Naive thymus-derived CD8-positive, alpha-beta T cell (primary cell): ENCODE measurements at regions not wholly inside any gene's neighbourhood (a gene's known extent, or its start where the extent isn't known, plus 50 kb on each side); places are given as distances from the start of the nearest gene placed in this dataset.
A peak's percentile ranks its signal among the peaks of the same experiment; 100 is the strongest.

ENCODE experiments used
- ATAC-seq, 2 donors: fragments of 150-1000 bp; cut with Tn5 transposase in 1 of 2; sonication (Bioruptor Pico), chemical (Tn5 transposase) in 1 of 2; 1 replicate in 1 of 2; 2 replicates in 1 of 2; pipeline ENCODE4 v1.10.0; 2021; ENCODE audit warnings: mild to moderate bottlenecking in 2 of 2, moderate library complexity in 2 of 2
- POLR2A ChIA-PET: fragments of 350-600 bp; sonication (Branson Sonifier 250); formaldehyde crosslinking; loops from one replicate; lab custom pipeline; 2021; ENCODE audit warnings: antibody characterized with exemption; lab: Charles Lee
- DNase-seq, 10 donors: peaks; one replicate each; pipeline versions ENCODE4 v3.0.0 to v3.0.0-alpha.2; 2020 to 2022
- H3K27ac Mint-ChIP-seq, 10 donors: one replicate each; pipeline ENCODE4 v1.8.0; 2020 to 2022; ENCODE audit warnings: mild to moderate bottlenecking in 10 of 10, mixed read lengths in 10 of 10, moderate library complexity in 4 of 10, inconsistent platforms in 1 of 10
- H3K27me3 Mint-ChIP-seq, 5 donors: one replicate each; pipeline ENCODE4 v1.8.0; 2021 to 2022; ENCODE audit warnings: mixed read lengths in 5 of 5
- H3K36me3 Mint-ChIP-seq, 3 donors: one replicate each; pipeline ENCODE4 v1.8.0; 2020 to 2022; ENCODE audit warnings: mixed read lengths in 3 of 3, mild to moderate bottlenecking in 2 of 3, inconsistent platforms in 1 of 3
- H3K4me1 Mint-ChIP-seq, 4 donors: one replicate each; pipeline ENCODE4 v1.8.0; 2021 to 2022; ENCODE audit warnings: mixed read lengths in 4 of 4
- H3K4me3 Mint-ChIP-seq, 10 donors: one replicate each; pipeline ENCODE4 v1.8.0; 2020 to 2022; ENCODE audit warnings: mild to moderate bottlenecking in 10 of 10, mixed read lengths in 10 of 10, moderate library complexity in 6 of 10, inconsistent platforms in 1 of 10
- H3K9me3 Mint-ChIP-seq, 9 donors: one replicate each; pipeline ENCODE4 v1.8.0; 2020 to 2022; ENCODE audit warnings: mixed read lengths in 9 of 9, mild to moderate bottlenecking in 3 of 9, inconsistent platforms in 1 of 9, moderate library complexity in 1 of 9

DNA sequence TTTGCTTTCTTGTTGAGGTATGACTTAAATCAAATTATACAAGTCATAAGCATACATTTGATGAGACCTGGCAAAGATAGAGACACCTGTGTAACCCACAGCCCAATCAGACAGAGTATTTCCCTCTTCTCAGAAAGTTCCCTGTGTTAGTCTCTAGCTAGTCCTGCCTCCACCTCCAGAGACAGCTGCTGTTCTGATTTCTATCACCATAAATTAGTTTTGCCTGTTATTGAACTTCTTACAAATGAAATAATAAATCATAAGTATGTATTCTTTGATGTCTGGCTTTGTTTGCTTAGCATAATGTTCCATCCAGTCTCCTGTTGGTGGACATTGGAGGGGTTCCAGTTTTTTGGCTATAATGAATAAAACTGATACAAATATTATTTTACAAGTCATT is 194.5 kb downstream of the ICE1 start:
- Mint-ChIP-seq H3K27ac (peak overlapping the region in 1 of 10 donors; percentile 19), H3K4me3 (no peak overlapping the region), H3K4me1 (no peaks in the 10 kb centered on the region), H3K27me3 (peaks cover 3 to 22% (median 10%) of the 10 kb centered on the region in 5 donors), H3K36me3 (no peaks in the 10 kb centered on the region), H3K9me3 (peaks cover 0 to 10% (median 3%) of the 10 kb centered on the region in 9 donors)
- POLR2A ChIA-PET = no interaction called here
- DNase-seq (no peak), ATAC-seq (no peak)

DNA sequence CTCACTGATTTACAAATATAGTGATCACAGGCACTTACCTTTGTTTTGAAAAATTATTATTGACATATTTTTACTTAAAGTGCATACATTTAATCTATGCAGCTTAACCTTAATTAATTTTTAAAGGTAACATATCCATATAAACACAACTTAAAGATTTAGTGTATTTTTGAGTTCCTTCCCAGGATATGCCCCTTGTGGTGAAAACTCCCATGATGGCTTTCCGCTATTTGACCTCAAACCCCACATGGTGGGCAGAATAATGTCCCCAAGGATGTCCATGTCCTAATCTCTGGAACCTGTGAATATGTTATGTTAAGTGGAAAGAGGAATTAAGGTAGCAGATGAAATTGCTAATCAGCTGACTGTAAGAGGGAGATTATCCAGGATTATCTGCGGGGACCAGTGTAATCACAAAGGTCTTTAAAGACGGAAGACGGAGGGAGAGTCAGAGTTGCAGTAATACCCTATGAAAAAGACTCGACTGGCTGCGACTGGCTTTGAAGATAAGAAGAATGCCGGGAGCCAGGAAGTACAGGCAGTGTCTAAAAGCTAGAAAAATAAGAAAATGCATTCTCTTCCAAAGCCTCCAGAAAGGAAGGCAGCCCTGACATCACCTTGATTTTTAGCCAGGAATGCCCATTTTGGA is 193.9 kb downstream of the ICE1 start:
- no peak overlapping the region for H3K27ac Mint-ChIP-seq
- H3K36me3 Mint-ChIP-seq = no peaks in the 10 kb centered on the region
- H3K4me3 Mint-ChIP-seq = no peak overlapping the region
- ATAC-seq (no peak), DNase-seq (no peak)
- POLR2A ChIA-PET = no interaction called here
- H3K27me3 Mint-ChIP-seq = peaks cover 2 to 22% (median 10%) of the 10 kb centered on the region in 5 donors
- H3K4me1 Mint-ChIP-seq = peaks cover 0 to 2% (median 0%) of the 10 kb centered on the region in 4 donors
- peaks cover 0 to 4% (median 1%) of the 10 kb centered on the region in 9 donors for H3K9me3 Mint-ChIP-seq

DNA sequence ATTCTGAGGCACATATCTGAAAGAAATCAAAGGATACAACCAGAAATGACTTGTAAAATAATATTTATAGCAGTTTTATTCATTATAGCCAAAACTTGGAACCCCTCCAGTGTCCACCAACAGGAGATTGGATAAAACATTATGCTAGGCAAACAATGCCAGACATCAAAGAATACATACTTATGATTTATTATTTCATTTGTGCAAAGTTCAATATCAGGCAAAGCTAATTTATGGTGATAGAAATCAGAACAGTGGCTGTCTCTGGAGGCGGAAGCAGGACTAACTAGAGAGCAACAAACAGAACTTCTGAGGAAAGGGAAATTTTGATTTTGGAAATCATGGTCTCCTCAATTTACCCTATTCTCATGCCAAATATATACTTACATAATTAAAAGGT is 193.1 kb downstream of the ICE1 start:
- H3K36me3 Mint-ChIP-seq = no peaks in the 10 kb centered on the region
- POLR2A ChIA-PET = no interaction called here
- ATAC-seq (no peak), DNase-seq (no peak)
- H3K27ac Mint-ChIP-seq = no peak overlapping the region
- H3K4me1 Mint-ChIP-seq = peaks cover 0 to 2% (median 0%) of the 10 kb centered on the region in 4 donors
- H3K27me3 Mint-ChIP-seq = peaks cover 2 to 22% (median 10%) of the 10 kb centered on the region in 5 donors
- H3K4me3 Mint-ChIP-seq = no peak overlapping the region
- peaks cover 0 to 2% (median 0%) of the 10 kb centered on the region in 9 donors for H3K9me3 Mint-ChIP-seq

DNA sequence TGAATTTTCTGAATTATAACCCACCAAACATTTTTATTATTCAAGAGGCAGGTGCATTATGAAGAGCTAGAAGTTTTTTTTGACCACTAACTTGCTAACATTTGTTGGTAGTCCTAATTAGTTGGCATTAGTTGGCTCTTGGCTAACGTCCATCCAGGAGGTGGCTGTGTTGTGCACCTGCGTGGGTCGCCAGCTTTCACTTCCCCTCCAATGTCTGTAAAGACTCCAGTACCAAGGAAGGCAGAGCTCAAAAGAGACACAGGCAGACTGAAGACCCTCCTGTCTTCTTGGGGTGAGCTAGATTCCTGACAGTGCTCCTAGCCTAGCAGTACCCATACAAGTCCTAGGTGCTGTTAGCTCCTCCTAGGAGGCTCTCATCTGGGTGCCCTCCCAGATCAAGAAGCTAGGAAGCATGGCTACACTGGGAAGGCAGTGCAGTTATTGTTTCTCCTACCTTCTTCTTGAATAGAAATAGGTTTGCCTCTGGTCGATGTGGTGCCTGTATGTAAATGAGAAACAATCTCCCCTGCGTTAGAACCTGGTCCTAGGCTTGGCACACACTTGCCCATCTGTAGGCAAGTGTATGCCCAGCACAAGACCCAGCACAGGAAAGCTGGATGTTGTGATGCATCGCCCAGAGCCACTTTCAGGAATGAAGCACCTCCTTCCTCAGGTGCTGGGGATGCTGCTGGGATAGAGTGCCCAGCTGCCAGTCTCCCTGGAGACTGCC is 190.9 kb downstream of the ICE1 start:
- Mint-ChIP-seq H3K9me3 (peaks cover 0 to 2% (median 0%) of the 10 kb centered on the region in 9 donors), H3K27me3 (peaks cover 2 to 22% (median 10%) of the 10 kb centered on the region in 5 donors), H3K4me1 (peaks cover 0 to 2% (median 0%) of the 10 kb centered on the region in 4 donors), H3K4me3 (no peak overlapping the region), H3K27ac (no peak overlapping the region), H3K36me3 (no peaks in the 10 kb centered on the region)
- no peak for DNase-seq
- POLR2A ChIA-PET = no interaction called here
- no peak for ATAC-seq

GRCh38 chr5:5612096-5612495 is 189.6 kb downstream of the ICE1 start:
- ATAC-seq (no peak), DNase-seq (no peak)
- POLR2A ChIA-PET = no interaction called here
- peaks cover 0 to 2% (median 0%) of the 10 kb centered on the region in 9 donors for H3K9me3 Mint-ChIP-seq
- H3K27ac Mint-ChIP-seq = no peak overlapping the region
- no peak overlapping the region for H3K4me3 Mint-ChIP-seq
- no peaks in the 10 kb centered on the region for H3K36me3 Mint-ChIP-seq
- peaks cover 0 to 10% (median 6%) of the 10 kb centered on the region in 5 donors for H3K27me3 Mint-ChIP-seq
- H3K4me1 Mint-ChIP-seq = peaks cover 0 to 2% (median 0%) of the 10 kb centered on the region in 4 donors

GRCh38 chr5:5609935-5610334 is 187.5 kb downstream of the ICE1 start:
- H3K9me3 Mint-ChIP-seq = peaks cover 0 to 2% (median 0%) of the 10 kb centered on the region in 9 donors
- H3K27ac Mint-ChIP-seq = peak overlapping the region in 1 of 10 donors; percentile 90
- DNase-seq (no peak), ATAC-seq (no peak)
- H3K4me1 Mint-ChIP-seq = peaks cover 0 to 2% (median 0%) of the 10 kb centered on the region in 4 donors
- H3K27me3 Mint-ChIP-seq = peaks cover 0 to 9% (median 2%) of the 10 kb centered on the region in 5 donors
- no peaks in the 10 kb centered on the region for H3K36me3 Mint-ChIP-seq
- POLR2A ChIA-PET = no interaction called here
- no peak overlapping the region for H3K4me3 Mint-ChIP-seq

DNA sequence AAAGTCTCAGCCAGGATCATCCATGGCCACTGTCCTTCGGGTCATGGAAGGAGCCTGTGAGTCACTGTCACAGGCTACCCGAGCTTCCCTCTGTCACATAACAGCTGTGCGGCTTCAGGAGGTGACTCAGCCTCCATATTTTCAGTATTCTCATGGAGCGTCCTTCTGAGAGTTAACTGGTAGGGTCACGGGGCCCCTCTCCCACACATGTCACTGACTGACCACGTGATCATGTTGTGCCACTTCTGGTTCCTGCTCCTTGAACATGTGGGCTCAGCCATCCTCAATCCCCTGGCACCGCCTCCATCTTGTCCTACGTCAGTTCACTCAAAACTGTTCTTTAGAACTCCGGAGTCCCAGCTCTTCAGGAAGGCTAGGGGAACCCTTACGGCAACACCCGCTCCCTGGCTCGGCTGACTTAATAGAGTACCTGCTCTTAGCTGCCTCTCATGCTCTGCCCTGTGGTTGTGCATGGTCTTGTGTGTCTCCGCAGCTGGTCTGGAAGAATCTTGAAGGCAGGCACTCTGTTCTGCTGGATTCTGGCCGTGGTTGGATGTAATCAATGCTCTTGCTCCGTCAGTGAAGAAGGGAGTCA is 182.8 kb downstream of the ICE1 start:
- Mint-ChIP-seq H3K4me1 (no peaks in the 10 kb centered on the region), H3K4me3 (no peak overlapping the region), H3K9me3 (peaks cover 0 to 4% (median 0%) of the 10 kb centered on the region in 9 donors), H3K27me3 (peaks cover 0 to 9% (median 1%) of the 10 kb centered on the region in 5 donors), H3K27ac (no peak overlapping the region), H3K36me3 (no peaks in the 10 kb centered on the region)
- POLR2A ChIA-PET = no interaction called here
- no peak for ATAC-seq
- no peak for DNase-seq

DNA sequence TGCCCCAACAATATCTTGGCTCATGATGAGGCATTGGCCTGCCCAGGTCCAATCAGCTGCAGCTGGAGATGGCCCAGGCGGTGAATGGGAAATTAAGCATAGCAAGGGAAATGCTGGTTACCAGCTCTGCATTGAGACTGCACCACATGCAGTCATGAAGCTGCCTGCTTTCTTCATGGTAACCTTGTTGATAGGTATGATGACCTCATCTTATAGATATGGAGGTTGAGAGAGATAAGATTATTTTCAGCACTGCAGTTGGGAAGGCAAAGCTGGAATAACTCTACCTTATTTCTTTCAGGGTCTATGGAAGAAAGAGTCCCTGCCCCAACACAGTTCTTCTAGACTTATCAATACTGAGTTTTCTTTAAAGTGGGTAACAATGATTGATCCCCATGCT is 180.1 kb downstream of the ICE1 start:
- ATAC-seq (no peak), DNase-seq (no peak)
- Mint-ChIP-seq H3K9me3 (peaks cover 0 to 7% (median 0%) of the 10 kb centered on the region in 9 donors), H3K27me3 (peaks cover 0 to 9% (median 2%) of the 10 kb centered on the region in 5 donors), H3K27ac (no peak overlapping the region), H3K4me3 (no peak overlapping the region), H3K4me1 (no peaks in the 10 kb centered on the region), H3K36me3 (no peaks in the 10 kb centered on the region)
- POLR2A ChIA-PET = no interaction called here

GRCh38 chr5:5598547-5599113 is 176.2 kb downstream of the ICE1 start:
- H3K36me3 Mint-ChIP-seq = peaks cover 0 to 2% (median 0%) of the 10 kb centered on the region in 3 donors
- peaks cover 0 to 4% (median 2%) of the 10 kb centered on the region in 5 donors for H3K27me3 Mint-ChIP-seq
- DNase-seq (no peak), ATAC-seq (no peak)
- no peak overlapping the region for H3K4me3 Mint-ChIP-seq
- H3K9me3 Mint-ChIP-seq = peaks cover 0 to 7% (median 0%) of the 10 kb centered on the region in 9 donors
- no peaks in the 10 kb centered on the region for H3K4me1 Mint-ChIP-seq
- POLR2A ChIA-PET = no interaction called here
- H3K27ac Mint-ChIP-seq = no peak overlapping the region

- POLR2A ChIA-PET = no interaction called here
Observed at GRCh38 chr5:5593391-5593790, 170.9 kb downstream of the ICE1 start.

DNA sequence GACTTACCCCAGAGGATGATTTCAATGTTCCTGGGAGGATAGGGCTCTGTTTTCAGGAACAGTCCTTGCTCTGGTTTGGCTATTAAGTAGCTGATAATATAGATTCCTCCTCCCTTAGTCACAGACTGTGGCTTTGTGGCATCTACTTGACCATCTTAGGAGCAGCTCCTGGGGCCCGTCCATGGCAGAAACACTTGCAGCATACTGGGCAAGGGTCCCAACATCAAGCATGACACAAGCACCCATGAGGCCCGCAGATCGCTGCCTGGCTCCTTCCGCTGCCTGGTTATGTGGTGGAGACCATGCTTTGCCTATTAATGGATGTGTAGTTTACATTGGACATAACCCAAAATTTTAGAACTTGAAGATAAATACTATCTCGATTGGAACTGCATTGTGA is 170.1 kb downstream of the ICE1 start:
- H3K4me1 Mint-ChIP-seq = no peaks in the 10 kb centered on the region
- POLR2A ChIA-PET = no interaction called here
- no peak overlapping the region for H3K27ac Mint-ChIP-seq
- no peak overlapping the region for H3K4me3 Mint-ChIP-seq
- no peak for DNase-seq
- H3K9me3 Mint-ChIP-seq = peaks cover 0 to 3% (median 0%) of the 10 kb centered on the region in 9 donors
- H3K27me3 Mint-ChIP-seq = peaks cover 2 to 29% (median 8%) of the 10 kb centered on the region in 5 donors
- peaks cover 0 to 2% (median 0%) of the 10 kb centered on the region in 3 donors for H3K36me3 Mint-ChIP-seq
- no peak for ATAC-seq

More at GRCh38 chr5:5593391-5593790, 170.9 kb downstream of the ICE1 start:
- peaks cover 0 to 2% (median 0%) of the 10 kb centered on the region in 3 donors for H3K36me3 Mint-ChIP-seq
- no peak for DNase-seq
- H3K9me3 Mint-ChIP-seq = peaks cover 0 to 3% (median 0%) of the 10 kb centered on the region in 9 donors
- no peak for ATAC-seq
- H3K27me3 Mint-ChIP-seq = peaks cover 2 to 20% (median 4%) of the 10 kb centered on the region in 5 donors
- H3K27ac Mint-ChIP-seq = no peak overlapping the region
- no peak overlapping the region for H3K4me3 Mint-ChIP-seq
- H3K4me1 Mint-ChIP-seq = no peaks in the 10 kb centered on the region

GRCh38 chr5:5591567-5591966 is 169.1 kb downstream of the ICE1 start:
- ATAC-seq = no peak
- no peak for DNase-seq
- POLR2A ChIA-PET = no interaction called here
- Mint-ChIP-seq H3K4me1 (no peaks in the 10 kb centered on the region), H3K36me3 (peaks cover 0 to 2% (median 0%) of the 10 kb centered on the region in 3 donors), H3K27ac (no peak overlapping the region), H3K27me3 (peaks cover 2 to 39% (median 13%) of the 10 kb centered on the region in 5 donors), H3K9me3 (peaks cover 0 to 3% (median 0%) of the 10 kb centered on the region in 9 donors), H3K4me3 (no peak overlapping the region)
